ENCODE measurements at regions not wholly inside any gene's neighbourhood (a gene's known extent, or its start where the extent isn't known, plus 50 kb on each side); places are given as distances from the start of the nearest gene placed in this dataset.

GRCh38 chr6:22621701-22622100 lies 52.3 kb downstream of the HDGFL1 start:
- DNase-seq = no peak
- Histone ChIP-seq H3K9me3 (ENCODE audit: control insufficient read depth, low read depth, low read length) (no peaks in the 10 kb centered on the region), H3K36me3 (ENCODE audit: control insufficient read depth, insufficient read depth, low read length) (no peaks in the 10 kb centered on the region), H3K27me3 (ENCODE audit: control insufficient read depth, insufficient read depth, low read length) (no peaks in the 10 kb centered on the region), H3K4me3 (ENCODE audit: low read length) (no peak overlapping the region), H3K27ac (ENCODE audit: low read length) (no peak overlapping the region), H3K4me1 (ENCODE audit: control insufficient read depth, insufficient read depth, low read length) (no peaks in the 10 kb centered on the region)

- DNase-seq = no peak
These were observed 53.0 kb downstream of the HDGFL1 start for GRCh38 chr6:22622351-22622750.

DNA sequence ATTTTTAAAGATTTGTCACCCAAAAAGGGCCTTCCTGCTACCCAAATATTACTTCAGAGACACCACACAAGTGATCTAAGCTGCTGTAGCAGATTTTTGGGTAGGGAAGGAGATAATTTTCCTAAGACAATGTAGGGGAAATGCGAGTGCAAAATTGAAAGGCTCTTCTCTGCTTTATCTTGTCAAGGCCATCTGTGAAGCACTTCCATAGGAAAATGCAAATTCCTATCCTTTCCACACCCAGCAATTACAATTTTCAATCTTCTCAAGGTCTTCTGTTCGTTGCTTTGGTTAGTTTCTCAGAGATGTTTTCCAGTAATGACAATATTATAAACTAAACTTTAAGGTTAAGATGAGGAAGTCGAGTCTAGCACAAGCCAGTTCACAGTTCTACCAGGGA lies 53.4 kb downstream of the HDGFL1 start:
- Histone ChIP-seq H3K4me1 (ENCODE audit: control insufficient read depth, insufficient read depth, low read length) (no peaks in the 10 kb centered on the region), H3K27ac (ENCODE audit: low read length) (no peak overlapping the region), H3K4me3 (ENCODE audit: low read length) (no peak overlapping the region), H3K27me3 (ENCODE audit: control insufficient read depth, insufficient read depth, low read length) (no peaks in the 10 kb centered on the region), H3K9me3 (ENCODE audit: control insufficient read depth, low read depth, low read length) (no peaks in the 10 kb centered on the region), H3K36me3 (ENCODE audit: control insufficient read depth, insufficient read depth, low read length) (no peaks in the 10 kb centered on the region)
- WGBS (ENCODE audit: insufficient coverage, low lambda C conversion rate) = no CpG with 5 or more reads among the region's 3 CpGs
- DNase-seq = no peak

More at GRCh38 chr6:22622351-22622750, 53.0 kb downstream of the HDGFL1 start:
- H3K4me3 ChIP-seq (ENCODE audit: low read length) = no peak overlapping the region
- H3K27ac ChIP-seq (ENCODE audit: low read length) = no peak overlapping the region
- H3K4me1 ChIP-seq (ENCODE audit: control insufficient read depth, insufficient read depth, low read length) = no peaks in the 10 kb centered on the region
- H3K36me3 ChIP-seq (ENCODE audit: control insufficient read depth, insufficient read depth, low read length) = no peaks in the 10 kb centered on the region
- H3K27me3 ChIP-seq (ENCODE audit: control insufficient read depth, insufficient read depth, low read length) = no peaks in the 10 kb centered on the region
- H3K9me3 ChIP-seq (ENCODE audit: control insufficient read depth, low read depth, low read length) = no peaks in the 10 kb centered on the region

- Histone ChIP-seq H3K27me3 (ENCODE audit: control insufficient read depth, insufficient read depth, low read length) (no peaks in the 10 kb centered on the region), H3K4me1 (ENCODE audit: control insufficient read depth, insufficient read depth, low read length) (no peaks in the 10 kb centered on the region), H3K9me3 (ENCODE audit: control insufficient read depth, low read depth, low read length) (no peaks in the 10 kb centered on the region), H3K27ac (ENCODE audit: low read length) (no peak overlapping the region), H3K36me3 (ENCODE audit: control insufficient read depth, insufficient read depth, low read length) (no peaks in the 10 kb centered on the region), H3K4me3 (ENCODE audit: low read length) (no peak overlapping the region)
- no peak for DNase-seq
- no CpG with 5 or more reads among the region's 2 CpGs for WGBS (ENCODE audit: insufficient coverage, low lambda C conversion rate)
These were observed 58.3 kb downstream of the HDGFL1 start for GRCh38 chr6:22627644-22628043.

DNA sequence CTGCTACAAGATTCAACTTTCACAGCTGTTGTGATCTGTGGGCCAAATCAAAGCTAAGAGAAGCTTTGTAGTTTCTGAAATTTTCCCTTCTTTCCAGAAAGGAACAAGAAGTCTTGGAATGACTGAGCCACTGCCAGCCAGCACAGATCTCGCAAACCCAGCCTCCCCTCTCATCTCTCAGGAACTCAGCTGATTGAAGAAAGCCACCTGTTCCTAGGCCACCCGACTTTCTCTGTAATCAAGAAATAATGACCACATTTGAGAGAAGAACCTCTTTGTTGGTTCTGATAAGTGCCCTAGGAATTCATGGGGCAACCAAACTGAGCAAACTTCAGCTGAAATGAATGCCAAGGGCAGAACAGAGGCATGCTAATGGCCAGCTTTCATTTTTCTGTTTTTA lies 61.7 kb downstream of the HDGFL1 start:
- no peak overlapping the region for H3K4me3 ChIP-seq (ENCODE audit: low read length)
- no peak for DNase-seq
- WGBS (ENCODE audit: insufficient coverage, low lambda C conversion rate) = no CpG with 5 or more reads among the region's 2 CpGs
- H3K27me3 ChIP-seq (ENCODE audit: control insufficient read depth, insufficient read depth, low read length) = no peaks in the 10 kb centered on the region
- H3K27ac ChIP-seq (ENCODE audit: low read length) = no peak overlapping the region
- no peaks in the 10 kb centered on the region for H3K36me3 ChIP-seq (ENCODE audit: control insufficient read depth, insufficient read depth, low read length)
- H3K4me1 ChIP-seq (ENCODE audit: control insufficient read depth, insufficient read depth, low read length) = no peaks in the 10 kb centered on the region
- H3K9me3 ChIP-seq (ENCODE audit: control insufficient read depth, low read depth, low read length) = no peaks in the 10 kb centered on the region

- Histone ChIP-seq H3K4me1 (ENCODE audit: control insufficient read depth, insufficient read depth, low read length) (no peaks in the 10 kb centered on the region), H3K27me3 (ENCODE audit: control insufficient read depth, insufficient read depth, low read length) (no peaks in the 10 kb centered on the region), H3K9me3 (ENCODE audit: control insufficient read depth, low read depth, low read length) (no peaks in the 10 kb centered on the region), H3K4me3 (ENCODE audit: low read length) (no peak overlapping the region), H3K36me3 (ENCODE audit: control insufficient read depth, insufficient read depth, low read length) (no peaks in the 10 kb centered on the region), H3K27ac (ENCODE audit: low read length) (no peak overlapping the region)
- no peak for DNase-seq
- 100% methylated on average over 1 of the region's 2 CpGs for WGBS (ENCODE audit: insufficient coverage, low lambda C conversion rate)
These were observed 63.3 kb downstream of the HDGFL1 start for GRCh38 chr6:22632581-22633145.

DNA sequence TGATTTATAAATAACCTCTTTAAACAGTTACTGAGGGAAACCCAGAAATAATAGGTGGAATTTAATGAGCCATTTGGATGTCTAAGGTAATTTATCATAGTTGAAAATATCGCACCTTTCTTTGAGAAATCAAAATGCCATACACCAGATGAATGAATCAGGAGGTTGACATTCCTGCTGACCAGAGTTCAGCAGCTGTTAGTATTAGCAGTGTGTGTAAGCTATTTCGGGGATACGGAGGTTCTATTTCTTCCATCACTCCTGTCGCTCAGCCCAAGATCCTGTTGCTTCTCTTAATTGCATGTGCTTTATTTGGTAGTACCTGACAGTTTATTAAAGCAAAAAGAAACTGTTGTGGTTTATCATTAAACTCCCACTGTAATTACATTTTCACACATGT lies 67.1 kb downstream of the HDGFL1 start:
- 80% methylated on average over 1 of the region's 4 CpGs for WGBS (ENCODE audit: insufficient coverage, low lambda C conversion rate)
- Histone ChIP-seq H3K4me1 (ENCODE audit: control insufficient read depth, insufficient read depth, low read length) (peaks cover 4% of the 10 kb centered on the region), H3K36me3 (ENCODE audit: control insufficient read depth, insufficient read depth, low read length) (no peaks in the 10 kb centered on the region), H3K9me3 (ENCODE audit: control insufficient read depth, low read depth, low read length) (no peaks in the 10 kb centered on the region), H3K27ac (ENCODE audit: low read length) (no peak overlapping the region), H3K27me3 (ENCODE audit: control insufficient read depth, insufficient read depth, low read length) (no peaks in the 10 kb centered on the region), H3K4me3 (ENCODE audit: low read length) (no peak overlapping the region)
- DNase-seq = no peak

GRCh38 chr6:22637782-22638181 lies 68.4 kb downstream of the HDGFL1 start:
- no peaks in the 10 kb centered on the region for H3K36me3 ChIP-seq (ENCODE audit: control insufficient read depth, insufficient read depth, low read length)
- no peaks in the 10 kb centered on the region for H3K27me3 ChIP-seq (ENCODE audit: control insufficient read depth, insufficient read depth, low read length)
- WGBS (ENCODE audit: insufficient coverage, low lambda C conversion rate) = 80% methylated on average over 1 of the region's 6 CpGs

DNA sequence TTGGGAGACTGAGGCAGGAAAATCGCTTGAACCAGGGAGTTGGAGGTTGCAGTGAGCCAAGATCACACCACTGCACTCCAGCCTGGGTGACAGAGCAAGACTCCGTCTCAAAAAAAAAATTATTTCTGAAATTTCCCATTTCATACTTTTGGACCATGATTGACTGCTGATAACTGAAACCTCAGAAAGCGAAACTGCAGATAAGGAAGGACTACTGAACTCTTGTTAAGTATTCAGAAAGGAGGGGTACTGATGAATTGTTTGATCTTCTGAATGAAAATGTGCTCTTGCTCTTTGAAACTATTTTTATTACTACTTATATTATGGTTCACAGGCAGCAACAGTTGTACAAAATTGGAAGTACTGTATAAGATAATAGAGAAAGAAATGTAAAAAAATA lies 69.0 kb downstream of the HDGFL1 start:
- WGBS (ENCODE audit: insufficient coverage, low lambda C conversion rate) = no CpG with 5 or more reads among the region's 3 CpGs
- Histone ChIP-seq H3K4me1 (ENCODE audit: control insufficient read depth, insufficient read depth, low read length) (peaks cover 4% of the 10 kb centered on the region), H3K27me3 (ENCODE audit: control insufficient read depth, insufficient read depth, low read length) (no peaks in the 10 kb centered on the region), H3K4me3 (ENCODE audit: low read length) (no peak overlapping the region), H3K27ac (ENCODE audit: low read length) (no peak overlapping the region), H3K36me3 (ENCODE audit: control insufficient read depth, insufficient read depth, low read length) (no peaks in the 10 kb centered on the region), H3K9me3 (ENCODE audit: control insufficient read depth, low read depth, low read length) (no peaks in the 10 kb centered on the region)
- peak in 1 of 2 donors; percentile 51 for DNase-seq

More at GRCh38 chr6:22637782-22638181, 68.4 kb downstream of the HDGFL1 start:
- H3K9me3 ChIP-seq (ENCODE audit: control insufficient read depth, low read depth, low read length) = no peaks in the 10 kb centered on the region
- H3K4me3 ChIP-seq (ENCODE audit: low read length) = no peak overlapping the region
- no peak overlapping the region for H3K27ac ChIP-seq (ENCODE audit: low read length)
- no peak for DNase-seq
- peaks cover 4% of the 10 kb centered on the region for H3K4me1 ChIP-seq (ENCODE audit: control insufficient read depth, insufficient read depth, low read length)

GRCh38 chr6:22642254-22642653 lies 72.9 kb downstream of the HDGFL1 start:
- WGBS (ENCODE audit: insufficient coverage, low lambda C conversion rate) = no CpG with 5 or more reads among the region's 2 CpGs
- no peak for DNase-seq
- H3K4me1 ChIP-seq (ENCODE audit: control insufficient read depth, insufficient read depth, low read length) = peaks cover 4% of the 10 kb centered on the region

DNA sequence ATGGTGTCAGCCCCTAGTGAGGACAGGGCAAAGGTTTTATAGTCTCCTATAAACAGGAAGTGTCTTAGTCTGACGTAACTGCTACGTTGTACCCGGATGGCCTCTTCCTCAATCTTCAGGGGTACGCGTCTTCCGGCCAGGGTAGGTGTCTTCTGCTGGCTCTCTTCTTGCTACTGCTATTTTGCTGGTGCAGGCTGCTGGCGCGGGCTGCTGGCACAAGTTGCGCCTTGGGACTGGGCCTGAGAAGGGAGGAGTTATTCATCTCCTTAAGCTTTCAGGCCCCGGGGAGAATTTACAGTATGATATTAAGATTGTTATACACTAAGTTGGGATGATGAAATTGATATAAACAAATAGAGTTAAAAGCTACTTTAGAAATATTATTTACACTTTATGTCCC lies 74.4 kb downstream of the HDGFL1 start:
- H3K4me1 ChIP-seq (ENCODE audit: control insufficient read depth, insufficient read depth, low read length) = peaks cover 3% of the 10 kb centered on the region
- no peaks in the 10 kb centered on the region for H3K9me3 ChIP-seq (ENCODE audit: control insufficient read depth, low read depth, low read length)
- DNase-seq = no peak
- no peaks in the 10 kb centered on the region for H3K27me3 ChIP-seq (ENCODE audit: control insufficient read depth, insufficient read depth, low read length)
- no peaks in the 10 kb centered on the region for H3K36me3 ChIP-seq (ENCODE audit: control insufficient read depth, insufficient read depth, low read length)
- H3K4me3 ChIP-seq (ENCODE audit: low read length) = no peak overlapping the region
- no peak overlapping the region for H3K27ac ChIP-seq (ENCODE audit: low read length)
- WGBS (ENCODE audit: insufficient coverage, low lambda C conversion rate) = 80% methylated on average over 1 of the region's 10 CpGs

More at GRCh38 chr6:22642254-22642653, 72.9 kb downstream of the HDGFL1 start:
- H3K36me3 ChIP-seq (ENCODE audit: control insufficient read depth, insufficient read depth, low read length) = no peaks in the 10 kb centered on the region
- H3K9me3 ChIP-seq (ENCODE audit: control insufficient read depth, low read depth, low read length) = no peaks in the 10 kb centered on the region
- no peak overlapping the region for H3K27ac ChIP-seq (ENCODE audit: low read length)
- no peak overlapping the region for H3K4me3 ChIP-seq (ENCODE audit: low read length)
- H3K27me3 ChIP-seq (ENCODE audit: control insufficient read depth, insufficient read depth, low read length) = no peaks in the 10 kb centered on the region

All from large intestine (tissue), 3 donors.